Right lobe of liver (tissue), 6 donors: ENCODE measurements at regions not wholly inside any gene's neighbourhood (a gene's known extent, or its start where the extent isn't known, plus 50 kb on each side); places are given as distances from the start of the nearest gene placed in this dataset.

ENCODE experiments used
- ATAC-seq, 4 donors: fragments of 200-7000 bp; cut with Tn5 transposase; one replicate each; pipeline ENCODE4 v1.9.1; 2020; ENCODE audit warnings: mild to moderate bottlenecking in 4 of 4, moderate library complexity in 4 of 4
- DNase-seq, 3 donors: peaks; one replicate each; pipeline ENCODE4 v3.0.0-alpha.2; 2020
- H3K27ac ChIP-seq, 3 donors: fragments of 200-600 bp; one replicate each; pipeline ENCODE4 v1.8.0; 2022
- H3K27me3 ChIP-seq, 2 donors: fragments of 200-600 bp; one replicate each; pipeline ENCODE4 v1.8.0; 2022
- H3K36me3 ChIP-seq, 4 donors: fragments of 200-600 bp; sonication (generic) in 1 of 4; one replicate each; pipeline versions ENCODE4 v1.5.1 to v1.8.0; 2017 to 2022; ENCODE audit warnings: control low read depth in 1 of 4
- H3K4me1 ChIP-seq, 4 donors: fragments of 200-600 bp; sonication (generic) in 1 of 4; one replicate each; pipeline versions ENCODE4 v1.5.1 to v1.8.0; 2017 to 2022; ENCODE audit warnings: control low read depth in 1 of 4
- H3K4me3 ChIP-seq, 3 donors: fragments of 200-600 bp; one replicate each; pipeline ENCODE4 v1.8.0; 2022
- H3K9me3 ChIP-seq, 4 donors: fragments of 200-600 bp; sonication (generic) in 1 of 4; one replicate each; pipeline versions ENCODE4 v1.5.1 to v1.8.0; 2017 to 2022; ENCODE audit warnings: control low read depth in 1 of 4
- POLR2A ChIP-seq: fragments of 450-650 bp; IDR thresholded peaks from one replicate; pipeline ENCODE4 v1.6.1; 2017; ENCODE audit warnings: antibody characterized with exemption, mild to moderate bottlenecking
- WGBS: methylation state at CpG from one replicate; pipeline ENCODE4 v1.1.6; 2018; ENCODE audit warnings: low coverage, low lambda C conversion rate; ENCODE audit not compliant: insufficient coverage; ENCODE audit errors: missing lambda C conversion rate; 5-methylcytosine and 5-hydroxymethylcytosine counted together
- intact Hi-C, 2 donors: fragments of 100-400 bp; cut with DNase I; formaldehyde crosslinking; loops; one replicate each; pipeline versions ENCODE4 v1.11.2 to v1.14.1; 2022
- TF ChIP-seq, protein P1 (sequence below), 4 donors: fragments of 200-600 bp in 3 of 4; fragments of 450-650 bp in 1 of 4; IDR thresholded peaks; one replicate each; pipeline versions ENCODE4 v1.5.1 to v1.8.0; 2016 to 2022; ENCODE audit warnings: antibody characterized with exemption in 4 of 4, mild to moderate bottlenecking in 2 of 4
- donor health status: DM: no; HTN: yes; CAD: no.
- donor health status: DM: no; HTN: no; CAD: no.
- donor health status: DM: no; HTN: no; CAD: no.
- donor health status: DM: no; HTN: yes; CAD: no.
- donor health status: DM: no; HTN: yes; CAD: no.

DNA sequence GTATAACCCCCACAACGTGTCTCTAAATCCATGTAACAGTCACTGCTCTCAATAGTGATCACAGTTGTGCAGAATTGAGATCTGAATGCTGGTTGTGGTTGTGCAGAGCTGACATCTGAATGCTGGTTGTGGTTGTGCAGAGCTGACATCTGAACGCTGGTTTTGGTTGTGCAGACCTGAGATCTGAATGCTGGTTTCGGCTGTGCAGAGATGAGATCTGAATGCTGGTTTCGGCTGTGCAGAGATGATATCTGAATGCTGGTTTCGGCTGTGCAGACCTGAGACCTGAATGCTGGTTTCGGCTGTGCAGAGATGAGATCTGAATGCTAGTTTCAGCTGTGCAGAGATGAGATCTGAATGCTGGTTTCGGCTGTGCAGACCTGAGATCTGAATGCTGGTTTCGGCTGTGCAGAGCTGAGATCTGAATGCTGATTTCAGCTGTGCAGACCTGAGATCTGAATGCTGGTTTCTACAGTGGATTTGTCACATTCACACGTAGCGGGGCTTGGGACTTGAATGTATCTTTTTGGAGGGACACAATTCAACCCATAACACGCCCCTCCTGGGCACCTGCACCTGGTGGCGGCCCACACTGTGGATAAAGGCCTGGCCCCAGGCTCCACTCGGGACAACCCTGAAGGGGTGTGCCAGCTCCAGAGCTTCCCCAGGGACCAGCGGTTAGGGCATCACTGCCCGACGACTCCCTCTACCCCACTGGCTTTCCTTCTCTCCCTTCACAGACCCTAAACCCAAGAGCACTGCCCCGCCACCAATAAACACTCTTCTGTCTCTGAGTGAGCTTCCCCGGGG, 51.1 kb upstream of the SLC66A3 start:
- DNase-seq: no peak
- no peak overlapping the region for H3K27ac ChIP-seq
- WGBS: 75% methylated on average over 13 of the region's 18 CpGs

DNA sequence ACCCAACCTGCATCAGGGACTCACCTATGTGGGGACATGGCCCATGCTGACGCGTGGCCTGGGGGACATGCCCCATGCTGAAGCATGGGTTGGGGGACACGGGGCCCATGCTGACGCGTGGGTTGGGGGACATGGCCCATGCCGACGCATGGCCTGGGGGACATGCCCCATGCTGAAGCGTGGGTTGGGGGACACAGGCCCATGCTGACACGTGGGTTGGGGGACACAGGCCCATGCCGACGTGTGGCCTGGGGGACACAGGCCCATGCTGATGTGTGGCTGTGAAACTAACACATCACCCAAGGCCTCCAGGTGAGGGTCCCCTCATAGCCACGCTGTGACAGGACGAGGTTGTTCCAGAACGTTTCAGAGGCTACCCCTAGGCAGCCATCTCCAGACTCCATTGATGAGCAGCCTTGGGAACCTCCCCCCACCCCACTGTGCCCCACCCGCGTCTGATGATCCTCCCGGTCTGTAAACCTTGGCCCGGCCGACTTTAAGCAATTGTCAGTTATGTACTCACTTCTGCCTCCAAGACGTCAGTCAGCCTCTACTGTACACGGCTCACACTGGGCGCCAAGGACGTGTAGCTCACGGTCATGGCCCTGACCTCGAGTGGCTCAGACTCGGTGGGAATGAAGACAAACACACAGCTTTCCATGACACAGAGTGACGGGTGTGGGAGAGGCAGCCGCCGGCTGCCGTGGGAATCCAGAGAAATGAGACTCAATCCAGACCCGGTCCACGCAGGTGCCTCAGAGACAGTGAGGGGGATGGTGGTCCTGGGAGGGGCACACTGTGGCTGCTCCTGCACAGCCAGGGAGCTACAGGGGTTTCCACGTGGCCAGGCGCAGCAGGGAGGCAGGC, 50.2 kb upstream of the SLC66A3 start:
- no peak overlapping the region for H3K27ac ChIP-seq
- intact Hi-C loops: no loop called here
- ATAC-seq: peak in 1 of 4 donors; percentile 21
- no peaks in the 10 kb centered on the region for H3K4me1 ChIP-seq
- no peak for DNase-seq
- TF ChIP-seq POLR2A: no peak
- TF ChIP-seq, protein P1, sequence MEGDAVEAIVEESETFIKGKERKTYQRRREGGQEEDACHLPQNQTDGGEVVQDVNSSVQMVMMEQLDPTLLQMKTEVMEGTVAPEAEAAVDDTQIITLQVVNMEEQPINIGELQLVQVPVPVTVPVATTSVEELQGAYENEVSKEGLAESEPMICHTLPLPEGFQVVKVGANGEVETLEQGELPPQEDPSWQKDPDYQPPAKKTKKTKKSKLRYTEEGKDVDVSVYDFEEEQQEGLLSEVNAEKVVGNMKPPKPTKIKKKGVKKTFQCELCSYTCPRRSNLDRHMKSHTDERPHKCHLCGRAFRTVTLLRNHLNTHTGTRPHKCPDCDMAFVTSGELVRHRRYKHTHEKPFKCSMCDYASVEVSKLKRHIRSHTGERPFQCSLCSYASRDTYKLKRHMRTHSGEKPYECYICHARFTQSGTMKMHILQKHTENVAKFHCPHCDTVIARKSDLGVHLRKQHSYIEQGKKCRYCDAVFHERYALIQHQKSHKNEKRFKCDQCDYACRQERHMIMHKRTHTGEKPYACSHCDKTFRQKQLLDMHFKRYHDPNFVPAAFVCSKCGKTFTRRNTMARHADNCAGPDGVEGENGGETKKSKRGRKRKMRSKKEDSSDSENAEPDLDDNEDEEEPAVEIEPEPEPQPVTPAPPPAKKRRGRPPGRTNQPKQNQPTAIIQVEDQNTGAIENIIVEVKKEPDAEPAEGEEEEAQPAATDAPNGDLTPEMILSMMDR (IDR thresholded peaks at IDR 0.05): no peak
- H3K4me3 ChIP-seq: no peak overlapping the region
- 77% methylated on average over 4 of the region's 34 CpGs for WGBS
- no peaks in the 10 kb centered on the region for H3K27me3 ChIP-seq
- H3K9me3 ChIP-seq: no peaks in the 10 kb centered on the region
- H3K36me3 ChIP-seq: no peaks in the 10 kb centered on the region

More for the DNA sequence above, 51.1 kb upstream of the SLC66A3 start:
- Histone ChIP-seq H3K36me3 (no peaks in the 10 kb centered on the region), H3K27me3 (no peaks in the 10 kb centered on the region), H3K4me1 (no peaks in the 10 kb centered on the region), H3K9me3 (no peaks in the 10 kb centered on the region), H3K4me3 (no peak overlapping the region)
- no peak for ATAC-seq
- intact Hi-C loops: no loop called here
- TF ChIP-seq, protein P1 (IDR thresholded peaks at IDR 0.05): peak in 1 of 4 donors; percentile 24
- no peak for TF ChIP-seq POLR2A
